ENCODE measurements at regions not wholly inside any gene's neighbourhood (a gene's known extent, or its start where the extent isn't known, plus 50 kb on each side); places are given as distances from the start of the nearest gene placed in this dataset.

DNA sequence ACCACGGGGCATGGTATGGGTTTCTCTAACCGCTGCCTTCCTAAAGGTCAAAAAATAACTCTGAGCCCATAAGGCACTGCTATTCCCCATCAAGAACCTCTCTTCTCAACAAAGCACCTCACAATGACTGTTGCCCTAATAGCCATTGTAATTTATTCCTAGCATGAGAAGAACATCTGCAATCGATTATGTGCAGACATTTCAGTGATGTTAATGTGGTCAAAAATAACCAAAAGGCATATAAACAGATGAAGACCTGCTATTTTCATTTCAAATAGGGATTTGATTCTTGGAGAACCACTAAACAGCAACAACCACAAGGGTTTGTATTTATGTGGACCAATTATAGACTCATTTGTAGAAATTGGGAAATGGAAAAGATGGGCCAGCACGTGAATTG is 356.6 kb downstream of the FBXO15 start:
- Histone ChIP-seq H3K4me2 (ENCODE audit: control insufficient read depth, insufficient read depth) (no peak overlapping the region), H3K9me3 (replicated peaks; ENCODE audit: control insufficient read depth, insufficient read depth, low read length) (no peaks in the 10 kb centered on the region), H3K9ac (ENCODE audit: control insufficient read depth, insufficient read depth, low read length) (no peak overlapping the region), H3K79me2 (ENCODE audit: control insufficient read depth, insufficient read depth, low read length) (no peaks in the 10 kb centered on the region), H3K4me3 (no peak overlapping the region), H3K27me3 (replicated peaks in 1 of 2; ENCODE audit: control insufficient read depth in 2 of 2, insufficient read depth in 2 of 2, low read length in 1 of 2) (no peaks in the 10 kb centered on the region; a peak in 1 of 4 replicates), H4K20me1 (ENCODE audit: control insufficient read depth, insufficient read depth) (no peaks in the 10 kb centered on the region), H2AFZ (ENCODE audit: control insufficient read depth, low read depth, low read length) (no peak overlapping the region), H3K27ac (ENCODE audit: control insufficient read depth, insufficient read depth) (no peak overlapping the region), H3K36me3 (ENCODE audit: control insufficient read depth in 2 of 2, insufficient read depth in 2 of 2, low read length in 1 of 2) (no peaks in the 10 kb centered on the region), H3K4me1 (ENCODE audit: control insufficient read depth, insufficient read depth, low read length) (no peaks in the 10 kb centered on the region)
- in situ Hi-C loops (cut with MboI) = no loop called here
- no TSS peak for BruUV-seq (replicated peaks)
- ChIA-PET CTCF (no interaction called here), POLR2A (no interaction called here), RAD21 (ENCODE audit: unreplicated experiment) (no interaction called here), SMC1A (ENCODE audit: uncharacterized antibody, unreplicated experiment) (no interaction called here)
- DNase-seq (ENCODE audit: low read depth, low spot score) = no peak
- intact Hi-C loops (cut with micrococcal nuclease; ENCODE audit: unreplicated experiment) = no loop called here
- no peak for ATAC-seq
- WGBS (ENCODE audit: insufficient coverage, insufficient replicate concordance, low lambda C conversion rate, missing lambda C conversion rate) = 15% methylated on average over 4 of the region's 4 CpGs
- FAIRE-seq = no peak
- TF ChIP-seq, protein P1, sequence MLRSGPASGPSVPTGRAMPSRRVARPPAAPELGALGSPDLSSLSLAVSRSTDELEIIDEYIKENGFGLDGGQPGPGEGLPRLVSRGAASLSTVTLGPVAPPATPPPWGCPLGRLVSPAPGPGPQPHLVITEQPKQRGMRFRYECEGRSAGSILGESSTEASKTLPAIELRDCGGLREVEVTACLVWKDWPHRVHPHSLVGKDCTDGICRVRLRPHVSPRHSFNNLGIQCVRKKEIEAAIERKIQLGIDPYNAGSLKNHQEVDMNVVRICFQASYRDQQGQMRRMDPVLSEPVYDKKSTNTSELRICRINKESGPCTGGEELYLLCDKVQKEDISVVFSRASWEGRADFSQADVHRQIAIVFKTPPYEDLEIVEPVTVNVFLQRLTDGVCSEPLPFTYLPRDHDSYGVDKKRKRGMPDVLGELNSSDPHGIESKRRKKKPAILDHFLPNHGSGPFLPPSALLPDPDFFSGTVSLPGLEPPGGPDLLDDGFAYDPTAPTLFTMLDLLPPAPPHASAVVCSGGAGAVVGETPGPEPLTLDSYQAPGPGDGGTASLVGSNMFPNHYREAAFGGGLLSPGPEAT (IDR thresholded peaks at IDR 0.05; ENCODE audit: low read depth) = no peak
- TF ChIP-seq EZH2 (IDR thresholded peaks at IDR 0.05; ENCODE audit: borderline replicate concordance, control insufficient read depth, low read depth, low read length) = no peak
- TF ChIP-seq, protein P2, sequence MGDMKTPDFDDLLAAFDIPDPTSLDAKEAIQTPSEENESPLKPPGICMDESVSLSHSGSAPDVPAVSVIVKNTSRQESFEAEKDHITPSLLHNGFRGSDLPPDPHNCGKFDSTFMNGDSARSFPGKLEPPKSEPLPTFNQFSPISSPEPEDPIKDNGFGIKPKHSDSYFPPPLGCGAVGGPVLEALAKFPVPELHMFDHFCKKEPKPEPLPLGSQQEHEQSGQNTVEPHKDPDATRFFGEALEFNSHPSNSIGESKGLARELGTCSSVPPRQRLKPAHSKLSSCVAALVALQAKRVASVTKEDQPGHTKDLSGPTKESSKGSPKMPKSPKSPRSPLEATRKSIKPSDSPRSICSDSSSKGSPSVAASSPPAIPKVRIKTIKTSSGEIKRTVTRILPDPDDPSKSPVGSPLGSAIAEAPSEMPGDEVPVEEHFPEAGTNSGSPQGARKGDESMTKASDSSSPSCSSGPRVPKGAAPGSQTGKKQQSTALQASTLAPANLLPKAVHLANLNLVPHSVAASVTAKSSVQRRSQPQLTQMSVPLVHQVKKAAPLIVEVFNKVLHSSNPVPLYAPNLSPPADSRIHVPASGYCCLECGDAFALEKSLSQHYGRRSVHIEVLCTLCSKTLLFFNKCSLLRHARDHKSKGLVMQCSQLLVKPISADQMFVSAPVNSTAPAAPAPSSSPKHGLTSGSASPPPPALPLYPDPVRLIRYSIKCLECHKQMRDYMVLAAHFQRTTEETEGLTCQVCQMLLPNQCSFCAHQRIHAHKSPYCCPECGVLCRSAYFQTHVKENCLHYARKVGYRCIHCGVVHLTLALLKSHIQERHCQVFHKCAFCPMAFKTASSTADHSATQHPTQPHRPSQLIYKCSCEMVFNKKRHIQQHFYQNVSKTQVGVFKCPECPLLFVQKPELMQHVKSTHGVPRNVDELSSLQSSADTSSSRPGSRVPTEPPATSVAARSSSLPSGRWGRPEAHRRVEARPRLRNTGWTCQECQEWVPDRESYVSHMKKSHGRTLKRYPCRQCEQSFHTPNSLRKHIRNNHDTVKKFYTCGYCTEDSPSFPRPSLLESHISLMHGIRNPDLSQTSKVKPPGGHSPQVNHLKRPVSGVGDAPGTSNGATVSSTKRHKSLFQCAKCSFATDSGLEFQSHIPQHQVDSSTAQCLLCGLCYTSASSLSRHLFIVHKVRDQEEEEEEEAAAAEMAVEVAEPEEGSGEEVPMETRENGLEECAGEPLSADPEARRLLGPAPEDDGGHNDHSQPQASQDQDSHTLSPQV (IDR thresholded peaks at IDR 0.05) = no peak
